ENCODE measurements at regions not wholly inside any gene's neighbourhood (a gene's known extent, or its start where the extent isn't known, plus 50 kb on each side); places are given as distances from the start of the nearest gene placed in this dataset.

DNA sequence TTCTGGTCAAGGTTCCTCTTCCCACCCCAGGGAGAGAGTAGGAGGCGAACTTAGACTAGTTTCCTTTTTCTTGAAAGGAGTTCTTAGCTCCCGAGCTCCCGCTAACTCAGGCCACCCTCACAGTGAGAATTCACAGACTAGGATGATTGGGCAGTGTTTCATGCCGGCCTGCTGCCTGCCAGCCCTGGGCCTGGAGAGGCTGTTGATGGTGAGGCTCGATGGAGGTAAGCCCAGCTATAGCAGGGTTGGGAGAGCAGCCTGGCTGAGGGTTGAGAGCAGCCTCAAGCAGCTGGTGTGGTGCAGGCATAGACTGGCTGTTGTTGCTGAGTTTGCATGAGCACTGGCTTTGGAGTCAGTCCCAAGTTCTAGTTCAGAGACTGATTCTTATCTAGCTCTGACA lies 274.4 kb downstream of the MATN1 start:
- no peak for DNase-seq
- no peak overlapping the region for H3K27ac Mint-ChIP-seq
- H3K36me3 Mint-ChIP-seq (ENCODE audit: low read depth) = no peaks in the 10 kb centered on the region
- H3K4me3 Mint-ChIP-seq = no peak overlapping the region
- no peaks in the 10 kb centered on the region for H3K4me1 Mint-ChIP-seq (ENCODE audit: low read depth)
- H3K27me3 Mint-ChIP-seq (ENCODE audit: insufficient read depth) = peaks cover 5% of the 10 kb centered on the region
- no peaks in the 10 kb centered on the region; the same call in 1 of the 2 replicates for H3K9me3 Mint-ChIP-seq
- TF ChIP-seq, protein P1, sequence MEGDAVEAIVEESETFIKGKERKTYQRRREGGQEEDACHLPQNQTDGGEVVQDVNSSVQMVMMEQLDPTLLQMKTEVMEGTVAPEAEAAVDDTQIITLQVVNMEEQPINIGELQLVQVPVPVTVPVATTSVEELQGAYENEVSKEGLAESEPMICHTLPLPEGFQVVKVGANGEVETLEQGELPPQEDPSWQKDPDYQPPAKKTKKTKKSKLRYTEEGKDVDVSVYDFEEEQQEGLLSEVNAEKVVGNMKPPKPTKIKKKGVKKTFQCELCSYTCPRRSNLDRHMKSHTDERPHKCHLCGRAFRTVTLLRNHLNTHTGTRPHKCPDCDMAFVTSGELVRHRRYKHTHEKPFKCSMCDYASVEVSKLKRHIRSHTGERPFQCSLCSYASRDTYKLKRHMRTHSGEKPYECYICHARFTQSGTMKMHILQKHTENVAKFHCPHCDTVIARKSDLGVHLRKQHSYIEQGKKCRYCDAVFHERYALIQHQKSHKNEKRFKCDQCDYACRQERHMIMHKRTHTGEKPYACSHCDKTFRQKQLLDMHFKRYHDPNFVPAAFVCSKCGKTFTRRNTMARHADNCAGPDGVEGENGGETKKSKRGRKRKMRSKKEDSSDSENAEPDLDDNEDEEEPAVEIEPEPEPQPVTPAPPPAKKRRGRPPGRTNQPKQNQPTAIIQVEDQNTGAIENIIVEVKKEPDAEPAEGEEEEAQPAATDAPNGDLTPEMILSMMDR (IDR thresholded peaks at IDR 0.05) = no peak

DNA sequence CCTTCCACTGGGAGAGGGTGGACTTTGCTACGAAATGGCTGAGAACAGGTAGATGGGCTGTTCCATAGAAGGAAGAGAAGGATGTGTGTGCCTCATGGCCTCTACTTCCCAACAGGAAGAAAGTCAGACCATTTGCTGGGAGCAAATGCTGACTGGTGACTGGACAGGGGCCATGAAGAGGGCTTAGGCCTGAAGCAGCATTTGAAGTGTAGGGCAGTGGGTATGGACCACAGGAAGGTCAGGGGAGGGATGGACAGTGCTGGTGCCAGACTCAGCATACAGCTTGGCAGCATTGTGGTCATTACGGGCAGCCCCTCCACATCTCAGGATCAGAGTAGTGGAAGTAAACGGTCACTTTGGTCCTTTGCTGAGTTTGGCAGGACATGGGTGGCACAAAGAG lies 275.7 kb downstream of the MATN1 start:
- Mint-ChIP-seq H3K27me3 (ENCODE audit: insufficient read depth) (peaks cover 5% of the 10 kb centered on the region), H3K4me3 (no peak overlapping the region), H3K9me3 (no peaks in the 10 kb centered on the region; the same call in 1 of the 2 replicates), H3K36me3 (ENCODE audit: low read depth) (no peaks in the 10 kb centered on the region), H3K4me1 (ENCODE audit: low read depth) (no peaks in the 10 kb centered on the region), H3K27ac (no peak overlapping the region)
- DNase-seq = no peak
- TF ChIP-seq, protein P1 (IDR thresholded peaks at IDR 0.05) = no peak

DNA sequence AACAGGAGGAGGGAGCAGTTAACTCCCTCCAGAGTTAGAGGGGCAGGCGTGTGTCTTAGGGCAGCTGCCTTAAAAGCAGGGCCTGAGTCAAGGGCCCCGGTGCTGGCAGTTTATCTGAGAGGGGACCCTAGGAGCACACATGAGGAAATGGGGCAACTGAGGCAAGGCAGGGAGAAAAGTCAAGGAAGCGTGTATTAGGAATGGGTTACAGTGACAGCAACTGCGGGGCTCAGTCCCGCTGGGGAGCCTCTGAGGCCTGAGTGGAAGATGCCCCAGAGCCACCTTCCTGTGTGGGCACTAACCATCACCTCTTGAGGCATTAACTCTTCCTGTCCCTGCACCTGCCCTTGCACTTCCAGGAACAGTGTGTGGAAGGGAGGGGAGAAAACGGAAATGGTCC lies 276.3 kb downstream of the MATN1 start:
- no peaks in the 10 kb centered on the region for H3K4me1 Mint-ChIP-seq (ENCODE audit: low read depth)
- TF ChIP-seq, protein P1 (IDR thresholded peaks at IDR 0.05) = no peak
- peaks cover 5% of the 10 kb centered on the region for H3K27me3 Mint-ChIP-seq (ENCODE audit: insufficient read depth)
- no peaks in the 10 kb centered on the region; the same call in 1 of the 2 replicates for H3K9me3 Mint-ChIP-seq
- DNase-seq = no peak
- H3K36me3 Mint-ChIP-seq (ENCODE audit: low read depth) = no peaks in the 10 kb centered on the region
- H3K4me3 Mint-ChIP-seq = no peak overlapping the region
- no peak overlapping the region for H3K27ac Mint-ChIP-seq

DNA sequence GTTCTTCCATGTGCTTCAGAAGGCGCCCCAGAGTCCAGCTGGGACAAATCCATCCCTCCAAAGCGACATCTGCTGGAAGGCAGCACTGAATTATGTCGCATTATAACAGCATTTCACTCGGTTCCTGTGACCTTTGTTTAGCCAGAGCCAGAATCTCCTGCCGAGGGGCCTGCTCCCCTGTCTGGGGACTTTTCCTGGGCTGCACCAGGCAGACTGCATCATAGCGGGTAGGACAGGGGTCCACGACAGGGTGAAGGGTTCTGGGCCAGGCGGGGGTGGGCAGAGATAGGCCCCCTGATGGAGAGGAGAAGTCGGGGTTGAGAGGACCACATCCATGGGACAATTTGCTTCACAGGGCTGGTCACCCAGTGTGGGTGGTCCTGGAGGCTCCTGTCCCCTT lies 276.9 kb downstream of the MATN1 start:
- no peaks in the 10 kb centered on the region; the same call in 1 of the 2 replicates for H3K9me3 Mint-ChIP-seq
- H3K36me3 Mint-ChIP-seq (ENCODE audit: low read depth) = no peaks in the 10 kb centered on the region
- no peaks in the 10 kb centered on the region for H3K4me1 Mint-ChIP-seq (ENCODE audit: low read depth)
- H3K27ac Mint-ChIP-seq = no peak overlapping the region
- H3K4me3 Mint-ChIP-seq = no peak overlapping the region
- DNase-seq = no peak
- H3K27me3 Mint-ChIP-seq (ENCODE audit: insufficient read depth) = peaks cover 5% of the 10 kb centered on the region
- TF ChIP-seq, protein P1 (IDR thresholded peaks at IDR 0.05) = no peak

DNA sequence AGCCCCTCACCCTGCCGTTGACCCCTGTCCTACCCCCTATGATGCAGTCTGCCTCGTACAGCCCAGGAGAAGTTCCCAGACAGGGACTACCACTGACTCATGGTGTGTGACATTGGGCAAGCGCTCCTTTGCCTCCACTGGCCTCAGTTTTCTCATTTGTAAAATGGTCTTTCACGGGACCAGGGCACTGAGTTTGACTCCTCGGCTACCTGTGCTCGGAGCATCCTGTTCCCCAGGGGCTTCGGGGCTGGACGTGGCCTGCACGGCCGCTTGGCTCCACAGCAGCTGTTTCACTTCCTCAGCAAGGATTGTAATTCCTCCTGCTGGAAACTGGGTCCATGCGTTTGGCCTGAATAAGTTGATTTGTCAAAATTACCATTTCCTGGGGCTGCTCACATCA lies 277.3 kb downstream of the MATN1 start:
- peaks cover 5% of the 10 kb centered on the region for H3K27me3 Mint-ChIP-seq (ENCODE audit: insufficient read depth)
- H3K4me3 Mint-ChIP-seq = no peak overlapping the region
- H3K36me3 Mint-ChIP-seq (ENCODE audit: low read depth) = no peaks in the 10 kb centered on the region
- no peaks in the 10 kb centered on the region for H3K4me1 Mint-ChIP-seq (ENCODE audit: low read depth)
- DNase-seq = no peak
- no peaks in the 10 kb centered on the region; the same call in 1 of the 2 replicates for H3K9me3 Mint-ChIP-seq
- TF ChIP-seq, protein P1 (IDR thresholded peaks at IDR 0.05) = no peak
- H3K27ac Mint-ChIP-seq = no peak overlapping the region

DNA sequence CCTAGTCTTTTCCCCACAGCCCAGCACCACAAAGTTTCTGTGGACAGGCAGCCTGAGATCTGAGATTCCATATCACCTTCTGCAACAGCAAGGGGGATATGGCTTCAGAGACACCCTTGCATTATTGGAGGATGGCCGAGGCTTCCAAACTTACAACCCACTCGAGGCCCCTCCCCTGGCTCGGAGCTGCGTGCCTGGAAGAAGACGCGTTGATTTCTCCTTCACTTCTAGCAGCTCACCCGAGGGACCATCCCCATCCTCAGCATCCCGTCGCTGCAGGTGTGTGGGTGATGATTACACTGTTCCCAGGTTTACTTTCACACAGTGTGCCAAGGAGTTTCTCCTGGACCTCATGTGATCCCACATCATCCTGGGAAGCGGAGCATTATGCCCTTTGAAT lies 277.9 kb downstream of the MATN1 start:
- no peaks in the 10 kb centered on the region for H3K4me1 Mint-ChIP-seq (ENCODE audit: low read depth)
- DNase-seq = no peak
- peaks cover 5% of the 10 kb centered on the region for H3K27me3 Mint-ChIP-seq (ENCODE audit: insufficient read depth)
- H3K36me3 Mint-ChIP-seq (ENCODE audit: low read depth) = no peaks in the 10 kb centered on the region
- H3K9me3 Mint-ChIP-seq = no peaks in the 10 kb centered on the region; the same call in 1 of the 2 replicates
- H3K4me3 Mint-ChIP-seq = no peak overlapping the region
- no peak overlapping the region for H3K27ac Mint-ChIP-seq
- TF ChIP-seq, protein P1 (IDR thresholded peaks at IDR 0.05) = no peak

All from HFFc6 (cell line).